PFSK-1 (cell line): ENCODE measurements at regions not wholly inside any gene's neighbourhood (a gene's known extent, or its start where the extent isn't known, plus 50 kb on each side); places are given as distances from the start of the nearest gene placed in this dataset.

Experiments used
- FOXP2 ChIP-seq: optimal IDR thresholded peaks from 2 replicates; pipeline ENCODE3; 2011; ENCODE audit warnings: borderline replicate concordance, control low read depth, inconsistent platforms; ENCODE audit not compliant: insufficient read depth; ENCODE audit errors: extremely low read length, extremely low read depth
- POLR2AphosphoS5 ChIP-seq: IDR thresholded peaks from 2 replicates; pipeline ENCODE4 v1.6.1; 2012; ENCODE audit warnings: low read depth, mild to moderate bottlenecking, control low read depth, low read length, moderate library complexity
- SIN3A ChIP-seq: IDR thresholded peaks from 2 replicates; pipeline ENCODE4 v1.6.1; 2012; ENCODE audit warnings: mild to moderate bottlenecking, low read length, moderate library complexity, borderline replicate concordance; ENCODE audit not compliant: insufficient read depth
- TAF1 ChIP-seq: IDR thresholded peaks from 2 replicates; pipeline ENCODE4 v1.6.1; 2012; ENCODE audit warnings: low read length, control low read depth, borderline replicate concordance; ENCODE audit not compliant: insufficient read depth
- TF ChIP-seq, protein P1 (sequence below), 2 experiments: IDR thresholded peaks; 2 replicates each; pipeline versions ENCODE4 v1.6.1 to v1.8.0; 2011 to 2012; ENCODE audit warnings: low read depth in 2 of 2, low read length in 2 of 2, control low read depth in 1 of 2, inconsistent platforms in 1 of 2, mild to moderate bottlenecking in 1 of 2, moderate library complexity in 1 of 2; ENCODE audit not compliant: insufficient read depth in 1 of 2

DNA sequence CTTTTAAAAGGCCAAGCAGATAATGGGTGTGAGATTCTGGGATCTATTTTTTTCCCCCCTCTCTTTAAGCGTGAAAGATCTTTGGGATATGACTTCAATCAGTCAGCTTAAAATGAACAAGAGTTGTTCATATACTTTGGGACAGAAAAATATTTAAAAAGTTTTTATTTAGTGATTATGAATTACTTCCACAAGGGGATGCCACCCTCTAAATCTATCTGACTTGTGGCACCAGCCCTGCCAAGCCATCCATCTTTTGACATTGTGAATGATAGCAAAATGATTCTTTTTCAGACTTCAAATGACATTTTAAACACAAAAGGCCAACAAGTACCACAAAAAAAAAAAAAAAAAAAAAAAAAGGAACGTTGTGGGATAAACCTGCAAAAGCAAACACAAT is 111.0 kb upstream of the HMHB1 start:
- TF ChIP-seq FOXP2 = no peak
- no peak for TF ChIP-seq SIN3A
- TF ChIP-seq POLR2AphosphoS5 = no peak
- TF ChIP-seq, protein P1, sequence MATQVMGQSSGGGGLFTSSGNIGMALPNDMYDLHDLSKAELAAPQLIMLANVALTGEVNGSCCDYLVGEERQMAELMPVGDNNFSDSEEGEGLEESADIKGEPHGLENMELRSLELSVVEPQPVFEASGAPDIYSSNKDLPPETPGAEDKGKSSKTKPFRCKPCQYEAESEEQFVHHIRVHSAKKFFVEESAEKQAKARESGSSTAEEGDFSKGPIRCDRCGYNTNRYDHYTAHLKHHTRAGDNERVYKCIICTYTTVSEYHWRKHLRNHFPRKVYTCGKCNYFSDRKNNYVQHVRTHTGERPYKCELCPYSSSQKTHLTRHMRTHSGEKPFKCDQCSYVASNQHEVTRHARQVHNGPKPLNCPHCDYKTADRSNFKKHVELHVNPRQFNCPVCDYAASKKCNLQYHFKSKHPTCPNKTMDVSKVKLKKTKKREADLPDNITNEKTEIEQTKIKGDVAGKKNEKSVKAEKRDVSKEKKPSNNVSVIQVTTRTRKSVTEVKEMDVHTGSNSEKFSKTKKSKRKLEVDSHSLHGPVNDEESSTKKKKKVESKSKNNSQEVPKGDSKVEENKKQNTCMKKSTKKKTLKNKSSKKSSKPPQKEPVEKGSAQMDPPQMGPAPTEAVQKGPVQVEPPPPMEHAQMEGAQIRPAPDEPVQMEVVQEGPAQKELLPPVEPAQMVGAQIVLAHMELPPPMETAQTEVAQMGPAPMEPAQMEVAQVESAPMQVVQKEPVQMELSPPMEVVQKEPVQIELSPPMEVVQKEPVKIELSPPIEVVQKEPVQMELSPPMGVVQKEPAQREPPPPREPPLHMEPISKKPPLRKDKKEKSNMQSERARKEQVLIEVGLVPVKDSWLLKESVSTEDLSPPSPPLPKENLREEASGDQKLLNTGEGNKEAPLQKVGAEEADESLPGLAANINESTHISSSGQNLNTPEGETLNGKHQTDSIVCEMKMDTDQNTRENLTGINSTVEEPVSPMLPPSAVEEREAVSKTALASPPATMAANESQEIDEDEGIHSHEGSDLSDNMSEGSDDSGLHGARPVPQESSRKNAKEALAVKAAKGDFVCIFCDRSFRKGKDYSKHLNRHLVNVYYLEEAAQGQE (IDR thresholded peaks at IDR 0.05; ENCODE audit: insufficient read depth in 1 of 2, low read depth in 2 of 2, low read length in 2 of 2) = no peak
- no peak for TF ChIP-seq TAF1

DNA sequence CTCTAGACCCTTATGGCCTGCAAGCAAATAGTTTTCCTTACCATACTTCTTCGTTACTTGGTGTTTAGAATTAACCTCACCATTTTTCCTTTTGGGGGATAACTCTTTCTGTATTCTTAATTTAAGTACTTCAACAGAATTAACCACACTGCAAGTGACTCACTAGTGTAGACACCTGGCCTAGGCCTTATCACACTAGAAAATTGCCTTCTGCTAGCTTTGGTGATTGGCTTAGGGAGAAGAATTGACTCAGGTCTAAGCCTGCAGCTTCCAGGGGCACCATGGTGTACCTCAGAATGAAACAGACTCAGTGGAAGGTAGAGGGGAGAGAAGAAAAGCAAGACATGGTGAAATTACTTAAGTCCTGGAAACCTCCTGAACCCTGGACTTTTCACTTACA is 112.8 kb upstream of the HMHB1 start:
- TF ChIP-seq FOXP2 = no peak
- TF ChIP-seq, protein P1 (IDR thresholded peaks at IDR 0.05; ENCODE audit: insufficient read depth in 1 of 2, low read depth in 2 of 2, low read length in 2 of 2) = no peak
- TF ChIP-seq TAF1 = no peak
- TF ChIP-seq SIN3A = no peak
- no peak for TF ChIP-seq POLR2AphosphoS5

DNA sequence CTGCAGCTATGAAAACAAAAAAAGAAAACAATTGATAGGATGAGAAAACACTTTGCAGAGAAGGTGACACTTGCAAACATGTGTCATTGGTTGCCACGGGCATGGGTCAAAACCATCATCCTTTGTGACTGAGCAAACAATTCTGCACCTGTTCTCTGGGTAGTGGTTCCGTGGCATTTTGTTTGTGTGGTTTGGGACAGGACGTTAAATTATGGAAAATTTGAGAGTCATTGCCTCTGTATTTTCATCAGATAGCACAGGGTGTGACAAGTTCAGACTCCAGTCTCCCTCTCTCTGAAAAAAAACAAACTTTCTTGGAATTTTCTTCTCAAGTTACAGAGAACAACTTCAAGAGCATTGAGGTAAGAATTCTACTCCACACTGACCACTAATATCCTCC is 113.4 kb upstream of the HMHB1 start:
- TF ChIP-seq POLR2AphosphoS5 (no peak), FOXP2 (no peak), SIN3A (no peak), TAF1 (no peak)
- TF ChIP-seq, protein P1 (IDR thresholded peaks at IDR 0.05; ENCODE audit: insufficient read depth in 1 of 2, low read depth in 2 of 2, low read length in 2 of 2) = no peak

DNA sequence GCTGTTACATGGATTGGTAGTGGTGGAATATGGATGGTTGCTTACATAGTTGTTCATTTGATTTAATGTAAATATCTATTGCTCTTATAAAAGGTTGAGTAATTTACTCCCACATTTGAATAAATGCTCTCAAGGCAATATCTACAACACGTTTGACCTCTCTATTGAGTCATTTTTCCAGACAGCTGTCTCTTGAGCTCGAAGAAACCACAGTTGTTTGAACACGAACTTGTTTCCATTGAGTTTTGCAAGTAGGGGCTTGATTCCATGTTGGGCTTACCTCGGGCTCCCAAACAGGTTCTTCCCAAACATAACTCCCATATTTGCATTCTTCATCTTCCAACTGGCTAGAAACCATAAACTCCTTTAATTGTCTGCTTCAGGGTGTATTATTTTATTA is 115.0 kb upstream of the HMHB1 start:
- TF ChIP-seq TAF1 = no peak
- TF ChIP-seq FOXP2 = no peak
- TF ChIP-seq, protein P1 (IDR thresholded peaks at IDR 0.05; ENCODE audit: insufficient read depth in 1 of 2, low read depth in 2 of 2, low read length in 2 of 2) = no peak
- no peak for TF ChIP-seq SIN3A
- no peak for TF ChIP-seq POLR2AphosphoS5

DNA sequence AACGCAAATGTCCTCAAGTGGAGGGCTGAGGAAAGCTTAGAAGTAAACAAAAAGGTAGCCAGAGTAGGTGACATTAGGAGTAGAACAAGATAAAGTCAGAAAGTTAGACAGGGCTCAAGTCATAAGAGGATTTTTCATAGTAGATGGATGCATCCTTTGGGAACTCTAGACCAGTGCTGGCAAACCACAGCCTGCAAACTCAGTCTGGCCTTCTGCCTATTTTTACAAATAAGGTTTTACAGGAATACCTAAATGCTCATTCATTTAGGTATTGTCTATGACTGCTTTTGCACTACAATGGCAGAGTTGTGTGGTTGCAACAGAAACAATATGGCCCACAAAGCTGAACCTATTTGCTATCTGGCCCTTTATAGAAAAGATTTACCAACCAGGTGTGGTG is 116.0 kb upstream of the HMHB1 start:
- TF ChIP-seq POLR2AphosphoS5 (no peak), FOXP2 (no peak), SIN3A (no peak), TAF1 (no peak)
- TF ChIP-seq, protein P1 (IDR thresholded peaks at IDR 0.05; ENCODE audit: insufficient read depth in 1 of 2, low read depth in 2 of 2, low read length in 2 of 2) = no peak
